ENCODE measurements at regions not wholly inside any gene's neighbourhood (a gene's known extent, or its start where the extent isn't known, plus 50 kb on each side); places are given as distances from the start of the nearest gene placed in this dataset.

DNA sequence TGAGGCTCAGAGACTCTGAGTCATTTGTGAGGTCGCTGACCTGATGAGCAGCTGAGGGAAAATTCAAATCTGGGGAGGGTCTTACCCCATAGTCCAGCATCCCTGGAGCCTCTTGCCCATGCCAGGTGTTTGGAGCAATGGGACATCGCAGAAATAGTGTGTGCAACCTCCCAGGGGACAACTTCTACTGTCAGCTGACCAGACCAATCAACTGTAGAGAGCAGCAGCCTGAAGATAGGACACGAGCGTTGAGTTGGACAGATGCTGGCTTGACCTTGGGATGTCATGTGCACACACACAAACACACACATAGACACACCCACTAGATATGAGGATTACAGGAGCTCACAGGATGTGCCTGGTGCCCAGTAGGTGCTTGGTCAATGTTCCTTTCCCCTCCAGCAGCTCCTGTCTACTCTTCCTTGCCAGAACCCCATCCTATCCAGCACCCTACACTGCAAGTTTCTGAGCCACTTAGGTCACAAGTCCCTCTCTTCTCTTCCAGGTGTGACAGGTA lies 59.1 kb upstream of the MPEG1 start:
- H3K4me1 ChIP-seq = no peaks in the 10 kb centered on the region
- DNase-seq (ENCODE audit: extremely low spot score) = no peak
- TF ChIP-seq EP300 (IDR thresholded peaks at IDR 0.05) = no peak
- no peak for TF ChIP-seq CTCF (IDR thresholded peaks at IDR 0.05)
- no peak for TF ChIP-seq POLR2AphosphoS5 (IDR thresholded peaks at IDR 0.05)
- no peak for TF ChIP-seq POLR2A (IDR thresholded peaks at IDR 0.05; ENCODE audit: low read depth)
- H3K4me3 ChIP-seq = no peak overlapping the region
- H3K36me3 ChIP-seq = no peaks in the 10 kb centered on the region
- 90% methylated on average over 4 of the region's 4 CpGs for WGBS
- no peaks in the 10 kb centered on the region for H3K27me3 ChIP-seq
- no peaks in the 10 kb centered on the region for H3K9me3 ChIP-seq
- no peak overlapping the region for H3K27ac ChIP-seq (replicated peaks in 1 of 4)
- intact Hi-C loops (cut with DNase I) = no loop called here

- 79% methylated on average over 4 of the region's 4 CpGs for WGBS
- intact Hi-C loops (cut with DNase I) = no loop called here
- H3K4me1 ChIP-seq = no peaks in the 10 kb centered on the region
- no peaks in the 10 kb centered on the region for H3K27me3 ChIP-seq
- no peak for DNase-seq (ENCODE audit: extremely low spot score)
- H3K27ac ChIP-seq (replicated peaks in 1 of 4) = no peak overlapping the region
- no peak overlapping the region for H3K4me3 ChIP-seq
- no peaks in the 10 kb centered on the region for H3K36me3 ChIP-seq
- H3K9me3 ChIP-seq = no peaks in the 10 kb centered on the region
- TF ChIP-seq CTCF (IDR thresholded peaks at IDR 0.05) (no peak), EP300 (IDR thresholded peaks at IDR 0.05) (no peak), POLR2A (IDR thresholded peaks at IDR 0.05; ENCODE audit: low read depth) (no peak), POLR2AphosphoS5 (IDR thresholded peaks at IDR 0.05) (no peak)
Observed at GRCh38 chr11:59271247-59271755, 58.6 kb upstream of the MPEG1 start.

- DNase-seq (ENCODE audit: extremely low spot score) = no peak
- WGBS = 93% methylated on average over 5 of the region's 7 CpGs
- no peaks in the 10 kb centered on the region for H3K9me3 ChIP-seq
- H3K27me3 ChIP-seq = no peaks in the 10 kb centered on the region
- no peak overlapping the region for H3K4me3 ChIP-seq
- H3K27ac ChIP-seq (replicated peaks in 1 of 4) = no peak overlapping the region
- H3K4me1 ChIP-seq = no peaks in the 10 kb centered on the region
- TF ChIP-seq CTCF (IDR thresholded peaks at IDR 0.05) (no peak), POLR2A (IDR thresholded peaks at IDR 0.05; ENCODE audit: low read depth) (no peak), EP300 (IDR thresholded peaks at IDR 0.05) (no peak), POLR2AphosphoS5 (IDR thresholded peaks at IDR 0.05) (no peak)
- intact Hi-C loops (cut with DNase I) = no loop called here
- H3K36me3 ChIP-seq = no peaks in the 10 kb centered on the region
Observed at GRCh38 chr11:59267736-59268475, 55.2 kb upstream of the MPEG1 start.

- Histone ChIP-seq H3K9me3 (no peaks in the 10 kb centered on the region), H3K4me3 (no peak overlapping the region), H3K4me1 (no peaks in the 10 kb centered on the region), H3K27ac (replicated peaks in 1 of 4) (no peak overlapping the region), H3K27me3 (no peaks in the 10 kb centered on the region), H3K36me3 (no peaks in the 10 kb centered on the region)
- intact Hi-C loops (cut with DNase I) = no loop called here
- no CpG with 5 or more reads among the region's 4 CpGs for WGBS
- TF ChIP-seq POLR2AphosphoS5 (IDR thresholded peaks at IDR 0.05) = no peak
- TF ChIP-seq CTCF (IDR thresholded peaks at IDR 0.05) = no peak
- TF ChIP-seq POLR2A (IDR thresholded peaks at IDR 0.05; ENCODE audit: low read depth) = no peak
- TF ChIP-seq EP300 (IDR thresholded peaks at IDR 0.05) = no peak
- no peak for DNase-seq (ENCODE audit: extremely low spot score)
Observed at GRCh38 chr11:59267196-59267595, 54.5 kb upstream of the MPEG1 start.

Measured in esophagus muscularis mucosa (tissue), 4 donors.